ENCODE measurements at regions not wholly inside any gene's neighbourhood (a gene's known extent, or its start where the extent isn't known, plus 50 kb on each side); places are given as distances from the start of the nearest gene placed in this dataset.
"Not testable (repeated sequence)": the region's sequence is repeated elsewhere in the genome, so short reads cannot be mapped to it uniquely, and the experiment has no call there.

- H2BK12ac ChIP-seq (ENCODE audit: insufficient read length, low read depth, low read length); H3K4me1 Mint-ChIP-seq; H3K9me3 ChIP-seq (ENCODE audit: control insufficient read depth, low read depth, low read length); H3K4me2 ChIP-seq (ENCODE audit: insufficient read depth, insufficient read length, low read length); DNase-seq; H3K14ac ChIP-seq (ENCODE audit: insufficient read depth, low read length); H3K27me3 ChIP-seq (ENCODE audit: insufficient read depth, low read length); H3K4ac ChIP-seq (ENCODE audit: low read depth, low read length); H3K23ac ChIP-seq (ENCODE audit: insufficient read length, low read depth, low read length); H3K4me3 Mint-ChIP-seq; H3K18ac ChIP-seq (ENCODE audit: insufficient read length, low read depth, low read length); H2BK20ac ChIP-seq (ENCODE audit: low read depth, low read length, poor library complexity, severe bottlenecking); H4K20me1 ChIP-seq (ENCODE audit: control insufficient read depth, insufficient read depth, insufficient read length); H4K5ac ChIP-seq (ENCODE audit: insufficient read length, low read depth, low read length); H3T11ph ChIP-seq (ENCODE audit: low read length); H3K79me2 ChIP-seq (ENCODE audit: insufficient read depth, low read length); H3K79me1 ChIP-seq (ENCODE audit: insufficient read depth, low read depth, low read length, poor library complexity, severe bottlenecking); H2AK5ac ChIP-seq (ENCODE audit: insufficient read length, low read length); H2AFZ ChIP-seq (ENCODE audit: low read length); H2BK5ac ChIP-seq (ENCODE audit: insufficient read length, low read length); H3K9ac ChIP-seq (ENCODE audit: extremely low read depth, insufficient read length, low read length); H2BK120ac ChIP-seq (ENCODE audit: low read depth, low read length, poor library complexity, severe bottlenecking); H3K27ac Mint-ChIP-seq; H3K23me2 ChIP-seq (ENCODE audit: insufficient read length, low read depth, low read length, poor library complexity, severe bottlenecking); H3K4me1 ChIP-seq (ENCODE audit: insufficient read depth, low read length); H3K27ac ChIP-seq (ENCODE audit: insufficient read length, low read depth, low read length); H3K56ac ChIP-seq (ENCODE audit: insufficient read length, low read depth, low read length); H3K27me3 Mint-ChIP-seq (ENCODE audit: low read depth); H2BK15ac ChIP-seq (ENCODE audit: low read depth, low read length); H4K91ac ChIP-seq (ENCODE audit: insufficient read length, low read depth, low read length); H4K8ac ChIP-seq (replicated peaks; ENCODE audit: insufficient read length, low read depth, low read length): not testable (repeated sequence)
- peaks cover 42 to 60% of the 10 kb centered on the region in 2 experiments for H3K9me3 Mint-ChIP-seq
- H3K36me3 Mint-ChIP-seq (ENCODE audit: insufficient read depth in 1 of 3, low read depth in 3 of 3): peaks cover 0 to 11% (median 1%) of the 10 kb centered on the region in 3 experiments; a peak in 2 of 7 replicates
- WGBS (ENCODE audit: extremely low coverage, insufficient read length, low lambda C conversion rate): no CpG with 5 or more reads among the region's 24 CpGs
Observed at GRCh38 chr13:18598543-18598942, 583.1 kb downstream of the TUBA3C start.

- H2BK15ac ChIP-seq (ENCODE audit: low read depth, low read length); H2BK12ac ChIP-seq (ENCODE audit: insufficient read length, low read depth, low read length); H3K27ac ChIP-seq (ENCODE audit: insufficient read length, low read depth, low read length); H2BK120ac ChIP-seq (ENCODE audit: low read depth, low read length, poor library complexity, severe bottlenecking); H3K79me2 ChIP-seq (ENCODE audit: insufficient read depth, low read length); H4K5ac ChIP-seq (ENCODE audit: insufficient read length, low read depth, low read length); H3K14ac ChIP-seq (ENCODE audit: insufficient read depth, low read length); H3K27me3 ChIP-seq (ENCODE audit: insufficient read depth, low read length); H2BK20ac ChIP-seq (ENCODE audit: low read depth, low read length, poor library complexity, severe bottlenecking); H2AK5ac ChIP-seq (ENCODE audit: insufficient read length, low read length); H3K23ac ChIP-seq (ENCODE audit: insufficient read length, low read depth, low read length); H3K18ac ChIP-seq (ENCODE audit: insufficient read length, low read depth, low read length); H4K91ac ChIP-seq (ENCODE audit: insufficient read length, low read depth, low read length); H3K4me2 ChIP-seq (ENCODE audit: insufficient read depth, insufficient read length, low read length); H4K20me1 ChIP-seq (ENCODE audit: control insufficient read depth, insufficient read depth, insufficient read length); H3K56ac ChIP-seq (ENCODE audit: insufficient read length, low read depth, low read length); DNase-seq; H2BK5ac ChIP-seq (ENCODE audit: insufficient read length, low read length); H3K4me3 Mint-ChIP-seq; H3K27me3 Mint-ChIP-seq (ENCODE audit: low read depth); H3K9ac ChIP-seq (ENCODE audit: extremely low read depth, insufficient read length, low read length); H3T11ph ChIP-seq (ENCODE audit: low read length); H2AFZ ChIP-seq (ENCODE audit: low read length); H4K8ac ChIP-seq (replicated peaks; ENCODE audit: insufficient read length, low read depth, low read length); H3K79me1 ChIP-seq (ENCODE audit: insufficient read depth, low read depth, low read length, poor library complexity, severe bottlenecking); H3K4me1 Mint-ChIP-seq; H3K27ac Mint-ChIP-seq; H3K4ac ChIP-seq (ENCODE audit: low read depth, low read length); H3K9me3 ChIP-seq (ENCODE audit: control insufficient read depth, low read depth, low read length); H3K4me1 ChIP-seq (ENCODE audit: insufficient read depth, low read length); H3K23me2 ChIP-seq (ENCODE audit: insufficient read length, low read depth, low read length, poor library complexity, severe bottlenecking): not testable (repeated sequence)
- H3K9me3 Mint-ChIP-seq: peaks cover 40 to 57% of the 10 kb centered on the region in 2 experiments
- H3K36me3 Mint-ChIP-seq (ENCODE audit: insufficient read depth in 1 of 3, low read depth in 3 of 3): peaks cover 0 to 11% (median 1%) of the 10 kb centered on the region in 3 experiments; a peak in 2 of 7 replicates
- WGBS (ENCODE audit: extremely low coverage, insufficient read length, low lambda C conversion rate): no CpG with 5 or more reads among the region's 14 CpGs
Observed at GRCh38 chr13:18597940-18598339, 583.7 kb downstream of the TUBA3C start.
